ENCODE measurements at regions not wholly inside any gene's neighbourhood (a gene's known extent, or its start where the extent isn't known, plus 50 kb on each side); places are given as distances from the start of the nearest gene placed in this dataset.

DNA sequence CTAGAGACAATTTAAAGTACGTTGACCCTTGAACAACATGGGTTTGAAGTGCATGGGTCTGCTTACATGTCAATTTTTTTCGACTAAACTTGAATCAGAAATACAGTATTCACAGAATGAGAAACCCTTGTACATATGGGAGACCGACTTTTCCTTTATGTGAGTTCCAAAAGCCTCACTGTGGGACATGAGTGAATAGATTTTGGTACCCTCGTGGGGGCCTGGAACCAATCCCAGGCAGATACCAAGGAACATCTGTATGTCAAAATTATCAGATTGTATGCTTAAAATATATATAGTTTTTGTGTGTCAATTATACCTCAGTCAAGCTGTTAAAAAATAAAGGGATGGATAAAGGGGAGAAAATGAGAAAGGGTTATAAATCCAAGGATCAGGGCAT lies 78.7 kb upstream of the MAN2A1 start:
- FAIRE-seq (no peak), DNase-seq (ENCODE audit: insufficient read length, low spot score) (no peak)
- TF ChIP-seq POLR2A (IDR thresholded peaks at IDR 0.05; ENCODE audit: low read depth, low read length) = no peak

DNA sequence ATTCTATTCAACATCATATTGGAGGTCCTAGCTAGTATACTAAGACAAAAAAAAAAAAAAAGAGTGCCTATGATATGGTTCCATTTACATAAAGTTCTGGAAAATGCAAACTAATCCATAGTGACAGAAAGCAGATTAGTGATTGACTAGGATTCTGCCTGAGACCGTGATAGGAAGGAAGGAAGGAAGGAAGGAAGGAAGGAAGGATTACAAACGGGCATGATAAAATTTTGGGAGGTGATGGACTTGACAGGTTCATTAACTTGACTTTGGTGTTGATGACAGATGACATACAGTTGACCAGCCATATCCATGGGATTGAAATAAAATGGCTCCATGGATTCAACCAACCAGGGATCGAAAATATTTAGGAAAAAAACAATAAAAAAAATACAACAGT lies 79.1 kb upstream of the MAN2A1 start:
- FAIRE-seq (no peak), DNase-seq (ENCODE audit: insufficient read length, low spot score) (no peak)
- no peak for TF ChIP-seq POU2F2 (IDR thresholded peaks at IDR 0.05; ENCODE audit: low read depth, low read length)
- TF ChIP-seq SPI1 (IDR thresholded peaks at IDR 0.05; ENCODE audit: low read depth, low read length) = no peak

- TF ChIP-seq PAX5 (IDR thresholded peaks at IDR 0.05; ENCODE audit: insufficient read depth, low read length, severe bottlenecking) = no peak
- TF ChIP-seq TAF1 (IDR thresholded peaks at IDR 0.05; ENCODE audit: low read depth, low read length) = no peak
- no peak for TF ChIP-seq POU2F2 (IDR thresholded peaks at IDR 0.05; ENCODE audit: low read depth, low read length)
- TF ChIP-seq POLR2A (IDR thresholded peaks at IDR 0.05; ENCODE audit: low read depth, low read length) = no peak
- FAIRE-seq (no peak), DNase-seq (ENCODE audit: insufficient read length, low spot score) (no peak)
Measured at GRCh38 chr5:109605207-109605730, 84.5 kb upstream of the MAN2A1 start.

GRCh38 chr5:109604758-109605157 lies 85.0 kb upstream of the MAN2A1 start:
- FAIRE-seq = no peak
- TF ChIP-seq POU2F2 (IDR thresholded peaks at IDR 0.05; ENCODE audit: low read depth, low read length) (no peak), PAX5 (IDR thresholded peaks at IDR 0.05; ENCODE audit: insufficient read depth, low read length, severe bottlenecking) (no peak), TAF1 (IDR thresholded peaks at IDR 0.05; ENCODE audit: low read depth, low read length) (no peak), SPI1 (IDR thresholded peaks at IDR 0.05; ENCODE audit: low read depth, low read length) (no peak), POLR2AphosphoS5 (IDR thresholded peaks at IDR 0.05; ENCODE audit: low read depth, low read length) (no peak), POLR2A (IDR thresholded peaks at IDR 0.05; ENCODE audit: low read depth, low read length) (no peak)
- DNase-seq (ENCODE audit: insufficient read length, low spot score) = no peak

DNA sequence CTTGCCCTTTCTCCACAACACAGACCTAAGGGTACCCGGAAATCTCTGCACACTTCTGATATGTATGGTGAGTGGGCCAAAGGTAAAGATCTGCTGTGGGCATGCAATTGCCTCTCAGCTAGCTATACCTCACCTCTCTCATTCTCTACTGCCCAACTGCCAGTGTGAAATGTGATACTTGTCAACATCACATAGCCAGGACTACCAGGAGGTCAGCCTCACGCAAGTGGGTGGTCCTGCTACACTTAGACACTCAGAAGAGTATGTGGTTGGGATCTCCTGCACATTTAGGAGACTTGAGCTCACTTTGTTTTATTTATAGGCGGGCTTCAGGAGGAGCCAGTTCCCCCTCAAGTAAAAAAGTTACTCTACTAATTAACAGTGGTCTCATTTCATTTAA lies 88.0 kb upstream of the MAN2A1 start:
- DNase-seq (ENCODE audit: insufficient read length, low spot score) (no peak), FAIRE-seq (no peak)
- no peak for TF ChIP-seq POLR2AphosphoS5 (IDR thresholded peaks at IDR 0.05; ENCODE audit: low read depth, low read length)
- TF ChIP-seq POU2F2 (IDR thresholded peaks at IDR 0.05; ENCODE audit: low read depth, low read length) = no peak
- no peak for TF ChIP-seq SPI1 (IDR thresholded peaks at IDR 0.05; ENCODE audit: low read depth, low read length)
- TF ChIP-seq TAF1 (IDR thresholded peaks at IDR 0.05; ENCODE audit: low read depth, low read length) = no peak
- no peak for TF ChIP-seq PAX5 (IDR thresholded peaks at IDR 0.05; ENCODE audit: insufficient read depth, low read length, severe bottlenecking)
- no peak for TF ChIP-seq POLR2A (IDR thresholded peaks at IDR 0.05; ENCODE audit: low read depth, low read length)

DNA sequence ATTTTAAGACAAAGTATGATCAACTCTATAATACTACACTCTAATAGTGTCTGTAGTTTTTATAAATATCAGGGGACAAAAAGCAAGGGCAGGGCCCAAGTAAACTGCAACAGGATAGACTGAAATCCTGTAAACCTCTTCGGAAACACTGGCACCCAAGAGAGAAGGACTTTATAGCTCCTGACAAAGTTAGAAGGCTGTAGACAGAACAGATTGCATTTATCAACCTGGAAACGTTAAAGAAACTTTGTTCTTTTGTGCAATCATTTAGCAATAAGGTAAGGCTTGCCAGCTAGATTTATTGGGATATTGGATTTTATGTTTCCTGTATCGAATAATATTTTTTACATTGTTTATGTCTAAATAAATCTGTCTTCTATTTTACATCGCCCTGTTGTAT lies 91.8 kb upstream of the MAN2A1 start:
- FAIRE-seq = no peak
- TF ChIP-seq TAF1 (IDR thresholded peaks at IDR 0.05; ENCODE audit: low read depth, low read length) = no peak
- no peak for TF ChIP-seq POLR2A (IDR thresholded peaks at IDR 0.05; ENCODE audit: low read depth, low read length)
- no peak for TF ChIP-seq POU2F2 (IDR thresholded peaks at IDR 0.05; ENCODE audit: low read depth, low read length)
- no peak for DNase-seq (ENCODE audit: insufficient read length, low spot score)

DNA sequence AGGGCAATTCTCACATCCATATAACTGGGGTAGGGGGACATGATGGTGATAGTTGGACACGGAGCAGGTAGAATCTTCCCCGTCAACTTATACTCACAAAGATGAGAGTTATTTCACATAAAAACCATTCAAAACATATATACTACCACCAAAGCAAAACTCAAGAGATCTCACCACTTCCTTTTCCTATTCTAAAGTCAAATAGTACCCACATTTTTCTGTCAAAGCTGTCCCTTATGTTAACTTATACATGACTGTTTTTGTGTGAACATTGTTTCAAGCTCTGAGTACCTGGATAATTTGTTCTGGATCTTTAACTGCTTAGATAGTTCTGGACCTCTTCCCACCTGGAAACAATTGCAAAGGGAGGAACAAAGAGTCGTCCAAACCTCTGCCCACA lies 95.5 kb upstream of the MAN2A1 start:
- no peak for DNase-seq (ENCODE audit: insufficient read length, low spot score)
- no peak for TF ChIP-seq POU2F2 (IDR thresholded peaks at IDR 0.05; ENCODE audit: low read depth, low read length)
- no peak for TF ChIP-seq PAX5 (IDR thresholded peaks at IDR 0.05; ENCODE audit: insufficient read depth, low read length, severe bottlenecking)
- TF ChIP-seq SPI1 (IDR thresholded peaks at IDR 0.05; ENCODE audit: low read depth, low read length) = no peak
- TF ChIP-seq POLR2AphosphoS5 (IDR thresholded peaks at IDR 0.05; ENCODE audit: low read depth, low read length) = no peak
- TF ChIP-seq TAF1 (IDR thresholded peaks at IDR 0.05; ENCODE audit: low read depth, low read length) = no peak
- TF ChIP-seq POLR2A (IDR thresholded peaks at IDR 0.05; ENCODE audit: low read depth, low read length) = no peak
- no peak for FAIRE-seq

DNA sequence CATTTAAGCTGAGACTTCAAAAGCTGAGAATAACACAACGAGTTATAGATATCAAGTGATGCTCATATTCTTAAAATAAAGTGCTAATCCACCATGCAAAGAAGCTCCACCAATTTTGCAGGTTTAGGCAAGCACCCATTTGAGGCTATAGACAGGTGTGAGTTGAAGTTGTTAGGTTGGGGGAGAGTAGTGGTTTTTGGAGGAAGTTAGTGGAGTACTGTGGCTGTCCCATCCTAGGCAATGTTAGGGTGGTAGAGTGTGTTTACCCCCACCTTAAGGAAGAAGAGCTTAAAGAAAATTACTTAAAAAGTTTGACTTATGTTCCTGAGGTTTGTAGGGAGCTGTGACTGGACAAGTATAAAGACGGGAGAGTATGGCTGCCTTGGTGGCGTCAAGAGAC lies 98.9 kb upstream of the MAN2A1 start:
- DNase-seq (ENCODE audit: insufficient read length, low spot score) (no peak), FAIRE-seq (no peak)
- TF ChIP-seq PAX5 (IDR thresholded peaks at IDR 0.05; ENCODE audit: insufficient read depth, low read length, severe bottlenecking) (no peak), POU2F2 (IDR thresholded peaks at IDR 0.05; ENCODE audit: low read depth, low read length) (no peak), TAF1 (IDR thresholded peaks at IDR 0.05; ENCODE audit: low read depth, low read length) (no peak), POLR2A (IDR thresholded peaks at IDR 0.05; ENCODE audit: low read depth, low read length) (no peak), POLR2AphosphoS5 (IDR thresholded peaks at IDR 0.05; ENCODE audit: low read depth, low read length) (no peak), SPI1 (IDR thresholded peaks at IDR 0.05; ENCODE audit: low read depth, low read length) (no peak)

GRCh38 chr5:109589986-109590385 lies 99.7 kb upstream of the MAN2A1 start:
- DNase-seq (ENCODE audit: insufficient read length, low spot score) = no peak
- FAIRE-seq = no peak
- TF ChIP-seq POLR2AphosphoS5 (IDR thresholded peaks at IDR 0.05; ENCODE audit: low read depth, low read length) (no peak), POU2F2 (IDR thresholded peaks at IDR 0.05; ENCODE audit: low read depth, low read length) (no peak), POLR2A (IDR thresholded peaks at IDR 0.05; ENCODE audit: low read depth, low read length) (no peak), PAX5 (IDR thresholded peaks at IDR 0.05; ENCODE audit: insufficient read depth, low read length, severe bottlenecking) (no peak), TAF1 (IDR thresholded peaks at IDR 0.05; ENCODE audit: low read depth, low read length) (no peak)

GRCh38 chr5:109589239-109589638 lies 100.5 kb upstream of the MAN2A1 start:
- no peak for TF ChIP-seq SPI1 (IDR thresholded peaks at IDR 0.05; ENCODE audit: low read depth, low read length)
- TF ChIP-seq TAF1 (IDR thresholded peaks at IDR 0.05; ENCODE audit: low read depth, low read length) = no peak
- no peak for TF ChIP-seq POU2F2 (IDR thresholded peaks at IDR 0.05; ENCODE audit: low read depth, low read length)
- TF ChIP-seq POLR2AphosphoS5 (IDR thresholded peaks at IDR 0.05; ENCODE audit: low read depth, low read length) = no peak
- DNase-seq (ENCODE audit: insufficient read length, low spot score) = no peak
- no peak for FAIRE-seq
